OCI-LY7 (cell line): ENCODE measurements at regions not wholly inside any gene's neighbourhood (a gene's known extent, or its start where the extent isn't known, plus 50 kb on each side); places are given as distances from the start of the nearest gene placed in this dataset.

Experiments used
- BruUV-seq: library from RNA; stranded (reverse); fragments of 400-500 nt; replicated peaks from 2 replicates; lab custom pipeline; 2021; lab: Mats Ljungman, UMichigan
- CTCF ChIA-PET: fragments of 300-600 bp; sonication (Branson Sonifier 250); formaldehyde crosslinking; loops from one replicate; lab custom pipeline; 2022; ENCODE audit warnings: antibody characterized with exemption; ENCODE audit not compliant: unreplicated experiment; lab: Charles Lee
- POLR2A ChIA-PET: fragments of 300-600 bp; sonication (Branson Sonifier 250); formaldehyde crosslinking; loops from one replicate; lab custom pipeline; 2022; ENCODE audit warnings: antibody characterized with exemption; lab: Charles Lee
- DNase-seq: peaks from one replicate; pipeline ENCODE4 v3.0.0-alpha.2; 2015; ENCODE audit warnings: low spot score
- H2AFZ ChIP-seq: fragments of 200-600 bp; sonication (generic), shearing (Covaris generic); 2 replicates; pipeline ENCODE4 v1.6.1; 2014; ENCODE audit warnings: mild to moderate bottlenecking, antibody characterized with exemption, low read length, moderate library complexity
- H3K27ac ChIP-seq: fragments of 200-600 bp; sonication (generic); 2 replicates; pipeline ENCODE4 v1.5.1; 2014; ENCODE audit warnings: mixed run types, low read depth, mild to moderate bottlenecking, moderate library complexity, low read length, inconsistent platforms; ENCODE audit not compliant: poor library complexity, severe bottlenecking
- H3K36me3 ChIP-seq: fragments of 200-600 bp; sonication (generic); 2 replicates; pipeline ENCODE4 v1.6.1; 2014; ENCODE audit warnings: mild to moderate bottlenecking, antibody characterized with exemption, low read length, moderate library complexity, mixed read lengths; ENCODE audit not compliant: insufficient read depth
- H3K4me1 ChIP-seq: fragments of 200-600 bp; sonication (generic); 2 replicates; pipeline ENCODE4 v1.5.1; 2014; ENCODE audit warnings: mild to moderate bottlenecking, low read length; ENCODE audit not compliant: insufficient read depth, poor library complexity, severe bottlenecking
- H3K4me2 ChIP-seq: fragments of 200-600 bp; sonication (generic); 2 replicates; pipeline ENCODE4 v1.6.1; 2014; ENCODE audit warnings: mild to moderate bottlenecking, low read length
- H3K4me3 ChIP-seq: fragments of 200-600 bp; sonication (generic); 2 replicates; pipeline ENCODE4 v1.5.1; 2014; ENCODE audit warnings: mild to moderate bottlenecking, low read depth, low read length; ENCODE audit not compliant: poor library complexity, severe bottlenecking
- H3K79me2 ChIP-seq: fragments of 200-600 bp; sonication (generic); 2 replicates; pipeline ENCODE4 v1.6.1; 2016; ENCODE audit warnings: low read depth, mild to moderate bottlenecking, low read length, moderate library complexity, mixed read lengths; ENCODE audit not compliant: insufficient read depth
- H3K9me2 ChIP-seq: fragments of 200-600 bp; sonication (generic); 2 replicates; pipeline ENCODE4 v1.6.1; 2016; ENCODE audit warnings: mild to moderate bottlenecking, low read length, mixed read lengths; ENCODE audit not compliant: insufficient read depth
- H3K9me3 ChIP-seq: fragments of 200-600 bp; sonication (generic); 2 replicates; pipeline ENCODE4 v1.6.1; 2014; ENCODE audit warnings: mild to moderate bottlenecking, mixed run types, low read length, mixed read lengths
- H4K20me1 ChIP-seq: fragments of 200-600 bp; sonication (generic); 2 replicates; pipeline ENCODE4 v1.6.1; 2014; ENCODE audit warnings: mild to moderate bottlenecking, antibody characterized with exemption, low read length, moderate library complexity, mixed read lengths; ENCODE audit not compliant: insufficient read depth
- EZH2phosphoT487 ChIP-seq: fragments of 200-600 bp; sonication (generic); IDR thresholded peaks from 2 replicates; pipeline ENCODE4 v1.6.1; 2018; ENCODE audit warnings: low read depth, borderline replicate concordance, mild to moderate bottlenecking, mixed run types, antibody characterized with exemption, low read length, moderate library complexity, mixed read lengths
- intact Hi-C: fragments of 100-400 bp; cut with micrococcal nuclease; formaldehyde crosslinking; loops from one replicate; pipeline ENCODE4 v1.10.0; 2022; ENCODE audit not compliant: unreplicated experiment
- TF ChIP-seq, protein P1 (sequence below): fragments of 200-600 bp; sonication (generic); conservative IDR thresholded peaks from 2 replicates; pipeline ENCODE4 v1.5.1; 2014; ENCODE audit warnings: mild to moderate bottlenecking, antibody characterized with exemption, low read length, moderate library complexity, mixed read lengths

DNA sequence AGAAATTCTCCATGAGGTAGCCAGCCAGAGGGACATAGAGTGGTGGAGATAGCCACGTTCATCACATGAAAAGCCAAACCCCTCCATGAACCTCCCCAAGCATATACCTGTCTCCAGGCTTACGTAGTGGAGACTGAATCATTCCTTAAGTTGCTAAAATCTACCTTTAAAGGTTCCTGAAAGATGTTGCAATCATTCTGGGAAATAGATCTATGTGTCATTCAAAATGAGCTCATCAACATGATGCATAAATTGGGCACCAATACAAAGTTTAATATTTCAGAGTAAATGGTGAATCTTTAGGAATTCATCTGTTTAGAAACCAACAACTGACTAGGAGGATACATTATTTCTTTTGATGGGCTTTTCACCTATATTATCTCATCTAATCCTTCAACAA is 362.6 kb upstream of the ID2 start:
- BruUV-seq: no TSS peak
- Histone ChIP-seq H3K79me2 (no peaks in the 10 kb centered on the region), H2AFZ (no peak overlapping the region), H3K36me3 (no peaks in the 10 kb centered on the region; the same call in 1 of the 2 replicates), H3K4me2 (no peak overlapping the region), H3K9me2 (no peaks in the 10 kb centered on the region), H3K27ac (no peak overlapping the region), H3K4me1 (peaks cover 5% of the 10 kb centered on the region), H3K4me3 (no peak overlapping the region), H4K20me1 (no peaks in the 10 kb centered on the region), H3K9me3 (no peaks in the 10 kb centered on the region)
- intact Hi-C loops: no loop called here
- TF ChIP-seq EZH2phosphoT487: no peak
- TF ChIP-seq, protein P1, sequence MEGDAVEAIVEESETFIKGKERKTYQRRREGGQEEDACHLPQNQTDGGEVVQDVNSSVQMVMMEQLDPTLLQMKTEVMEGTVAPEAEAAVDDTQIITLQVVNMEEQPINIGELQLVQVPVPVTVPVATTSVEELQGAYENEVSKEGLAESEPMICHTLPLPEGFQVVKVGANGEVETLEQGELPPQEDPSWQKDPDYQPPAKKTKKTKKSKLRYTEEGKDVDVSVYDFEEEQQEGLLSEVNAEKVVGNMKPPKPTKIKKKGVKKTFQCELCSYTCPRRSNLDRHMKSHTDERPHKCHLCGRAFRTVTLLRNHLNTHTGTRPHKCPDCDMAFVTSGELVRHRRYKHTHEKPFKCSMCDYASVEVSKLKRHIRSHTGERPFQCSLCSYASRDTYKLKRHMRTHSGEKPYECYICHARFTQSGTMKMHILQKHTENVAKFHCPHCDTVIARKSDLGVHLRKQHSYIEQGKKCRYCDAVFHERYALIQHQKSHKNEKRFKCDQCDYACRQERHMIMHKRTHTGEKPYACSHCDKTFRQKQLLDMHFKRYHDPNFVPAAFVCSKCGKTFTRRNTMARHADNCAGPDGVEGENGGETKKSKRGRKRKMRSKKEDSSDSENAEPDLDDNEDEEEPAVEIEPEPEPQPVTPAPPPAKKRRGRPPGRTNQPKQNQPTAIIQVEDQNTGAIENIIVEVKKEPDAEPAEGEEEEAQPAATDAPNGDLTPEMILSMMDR: no peak
- no peak for DNase-seq
- POLR2A ChIA-PET: interaction anchor here (0.7 to 1.4 kb wide), 3 partner anchors 9 to 39 kb away, joined by 3 read pairs; no protein-coding TSS in a partner anchor
- CTCF ChIA-PET: no interaction called here

DNA sequence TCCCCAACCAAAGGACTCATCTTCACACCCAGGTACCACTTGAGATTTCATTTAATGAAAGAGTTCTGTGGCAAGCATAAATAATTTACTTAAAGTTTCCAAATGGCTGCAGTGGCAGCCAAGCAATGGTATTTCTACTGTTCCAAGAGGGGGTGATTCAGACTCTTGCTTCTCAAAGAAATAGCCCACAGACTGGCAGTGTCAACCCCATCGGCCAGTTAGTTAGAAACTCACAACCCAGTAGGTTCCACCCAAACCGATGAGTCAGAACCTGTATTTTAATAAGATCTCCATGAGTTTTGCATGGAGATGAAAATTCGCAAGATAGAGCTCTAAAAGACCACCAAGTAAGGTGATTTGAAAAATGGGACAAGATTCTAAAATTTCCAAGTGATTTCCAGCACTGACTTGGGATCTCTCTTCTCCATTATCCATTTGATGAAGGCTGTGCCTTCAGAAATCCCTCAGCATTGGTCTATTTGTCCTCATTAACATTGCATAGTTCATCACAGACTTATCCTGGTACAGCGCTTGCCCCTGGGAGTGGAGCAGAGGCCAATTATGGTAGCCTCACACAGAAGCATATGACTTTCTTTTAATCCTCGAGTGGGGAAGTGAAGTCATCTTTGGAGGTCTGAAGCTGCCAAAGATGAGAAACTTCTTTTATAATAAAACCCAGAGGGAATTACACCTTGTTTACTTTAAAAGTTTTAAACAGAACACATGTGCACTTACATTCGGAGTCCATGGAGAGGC is 361.4 kb upstream of the ID2 start:
- intact Hi-C loops: no loop called here
- H2AFZ ChIP-seq: no peak overlapping the region
- TF ChIP-seq, protein P1: no peak
- TF ChIP-seq EZH2phosphoT487: no peak
- POLR2A ChIA-PET: no interaction called here
- no peaks in the 10 kb centered on the region for H3K9me3 ChIP-seq
- no peak overlapping the region for H3K4me2 ChIP-seq
- CTCF ChIA-PET: no interaction called here
- H4K20me1 ChIP-seq: no peaks in the 10 kb centered on the region
- no peaks in the 10 kb centered on the region for H3K79me2 ChIP-seq
- no TSS peak for BruUV-seq
- DNase-seq: no peak
- H3K9me2 ChIP-seq: no peaks in the 10 kb centered on the region
- H3K27ac ChIP-seq: no peak overlapping the region
- H3K36me3 ChIP-seq: no peaks in the 10 kb centered on the region; the same call in 1 of the 2 replicates
- H3K4me1 ChIP-seq: no peaks in the 10 kb centered on the region
- H3K4me3 ChIP-seq: no peak overlapping the region

- H3K27ac ChIP-seq: no peak overlapping the region
- intact Hi-C loops: no loop called here
- DNase-seq: no peak
- no peaks in the 10 kb centered on the region for H3K36me3 ChIP-seq
- ChIA-PET POLR2A (interaction anchor here (0.6 to 2.4 kb wide), 3 partner anchors 9 to 26 kb away, joined by 3 to 10 read pairs (median 4); no protein-coding TSS in a partner anchor), CTCF (no interaction called here)
- H3K79me2 ChIP-seq: no peaks in the 10 kb centered on the region
- no peak overlapping the region for H2AFZ ChIP-seq
- TF ChIP-seq, protein P1: no peak
- no peak for TF ChIP-seq EZH2phosphoT487
- no peaks in the 10 kb centered on the region for H3K9me3 ChIP-seq
- H3K9me2 ChIP-seq: no peaks in the 10 kb centered on the region
- H3K4me3 ChIP-seq: no peak overlapping the region
- BruUV-seq: no TSS peak
- no peaks in the 10 kb centered on the region for H4K20me1 ChIP-seq
- H3K4me2 ChIP-seq: no peak overlapping the region
- no peaks in the 10 kb centered on the region for H3K4me1 ChIP-seq
Measured at GRCh38 chr2:8322634-8323033, 359.2 kb upstream of the ID2 start.
